ENCODE measurements at regions not wholly inside any gene's neighbourhood (a gene's known extent, or its start where the extent isn't known, plus 50 kb on each side); places are given as distances from the start of the nearest gene placed in this dataset.

GRCh38 chr20:51118216-51118615 lies 95.3 kb upstream of the KCNG1 start:
- no peak for DNase-seq (ENCODE audit: low read depth)
- TF ChIP-seq CTCF (conservative IDR thresholded peaks at IDR 0.05; ENCODE audit: low read depth, low read length) = no peak

GRCh38 chr20:51116765-51117686 lies 94.1 kb upstream of the KCNG1 start:
- TF ChIP-seq CTCF (conservative IDR thresholded peaks at IDR 0.05; ENCODE audit: low read depth, low read length) = no peak
- H3K4me3 ChIP-seq (ENCODE audit: low read depth, low read length) = no peak overlapping the region
- no peak for DNase-seq (ENCODE audit: low read depth)

More at GRCh38 chr20:51118216-51118615, 95.3 kb upstream of the KCNG1 start:
- no peak overlapping the region for H3K4me3 ChIP-seq (ENCODE audit: low read depth, low read length)

GRCh38 chr20:51111290-51111689 lies 88.4 kb upstream of the KCNG1 start:
- DNase-seq (ENCODE audit: low read depth) = no peak
- no peak for TF ChIP-seq CTCF (conservative IDR thresholded peaks at IDR 0.05; ENCODE audit: low read depth, low read length)
- H3K4me3 ChIP-seq (ENCODE audit: low read depth, low read length) = no peak overlapping the region

GRCh38 chr20:51108638-51109363 lies 85.9 kb upstream of the KCNG1 start:
- TF ChIP-seq CTCF (conservative IDR thresholded peaks at IDR 0.05; ENCODE audit: low read depth, low read length) = no peak

GRCh38 chr20:51106011-51106410 lies 83.1 kb upstream of the KCNG1 start:
- no peak for DNase-seq (ENCODE audit: low read depth)
- no peak overlapping the region for H3K4me3 ChIP-seq (ENCODE audit: low read depth, low read length)
- no peak for TF ChIP-seq CTCF (conservative IDR thresholded peaks at IDR 0.05; ENCODE audit: low read depth, low read length)

More at GRCh38 chr20:51108638-51109363, 85.9 kb upstream of the KCNG1 start:
- no peak for DNase-seq (ENCODE audit: low read depth)
- no peak overlapping the region for H3K4me3 ChIP-seq (ENCODE audit: low read depth, low read length)

- no peak for TF ChIP-seq CTCF (conservative IDR thresholded peaks at IDR 0.05; ENCODE audit: low read depth, low read length)
- H3K4me3 ChIP-seq (ENCODE audit: low read depth, low read length) = no peak overlapping the region
Observed at GRCh38 chr20:51104960-51105920, 82.3 kb upstream of the KCNG1 start.

More at GRCh38 chr20:51104960-51105920, 82.3 kb upstream of the KCNG1 start:
- no peak for DNase-seq (ENCODE audit: low read depth)

Measured in epithelial cell of proximal tubule (primary cell).